ENCODE measurements at regions not wholly inside any gene's neighbourhood (a gene's known extent, or its start where the extent isn't known, plus 50 kb on each side); places are given as distances from the start of the nearest gene placed in this dataset.

- TF ChIP-seq CTCF (IDR thresholded peaks at IDR 0.05): no peak
- TF ChIP-seq POLR2AphosphoS5 (IDR thresholded peaks at IDR 0.05; ENCODE audit: insufficient read depth in 1 of 2, low read depth in 1 of 2): no peak
Measured at GRCh38 chr7:149608168-149608567, 110.6 kb upstream of the ZNF746 start.

Measured in vagina (tissue), 2 donors.